HK-2 (cell line): ENCODE measurements at regions not wholly inside any gene's neighbourhood (a gene's known extent, or its start where the extent isn't known, plus 50 kb on each side); places are given as distances from the start of the nearest gene placed in this dataset.
A peak's percentile ranks its signal among the peaks of the same experiment; 100 is the strongest.

Experiments used
- DNase-seq: peaks from one replicate; pipeline ENCODE4 v3.0.0-alpha.2; 2018; ENCODE audit not compliant: unreplicated experiment

DNA sequence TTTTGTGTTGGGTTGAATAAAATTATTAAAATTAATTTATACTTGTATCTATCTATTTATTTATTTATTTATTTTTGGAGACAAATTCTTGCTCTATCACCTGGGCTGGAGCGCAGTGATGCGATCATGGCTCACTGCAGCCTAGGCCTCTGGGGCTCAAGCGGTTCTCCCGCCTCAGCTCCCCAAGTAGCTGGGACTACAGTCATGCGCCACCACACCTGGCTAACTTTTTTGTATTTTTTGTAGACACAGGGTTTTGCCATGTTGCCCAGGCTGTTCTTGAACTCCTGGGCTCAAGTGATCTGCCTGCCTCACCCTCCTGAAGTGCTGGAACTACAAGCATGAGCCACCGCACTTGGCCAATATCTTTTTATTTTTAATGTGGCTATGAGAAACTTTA, 134.7 kb upstream of the SPDL1 start:
- DNase-seq, result no peak

GRCh38 chr5:169445191-169445590, 138.4 kb upstream of the SPDL1 start:
- DNase-seq, result no peak

GRCh38 chr5:169442913-169443784, 140.4 kb upstream of the SPDL1 start:
- no peak for DNase-seq

- DNase-seq, result no peak
These were observed 141.1 kb upstream of the SPDL1 start for GRCh38 chr5:169442403-169442874.

- DNase-seq, result no peak
These were observed 139.3 kb upstream of the SLIT3 start for GRCh38 chr5:169440107-169440705.

DNA sequence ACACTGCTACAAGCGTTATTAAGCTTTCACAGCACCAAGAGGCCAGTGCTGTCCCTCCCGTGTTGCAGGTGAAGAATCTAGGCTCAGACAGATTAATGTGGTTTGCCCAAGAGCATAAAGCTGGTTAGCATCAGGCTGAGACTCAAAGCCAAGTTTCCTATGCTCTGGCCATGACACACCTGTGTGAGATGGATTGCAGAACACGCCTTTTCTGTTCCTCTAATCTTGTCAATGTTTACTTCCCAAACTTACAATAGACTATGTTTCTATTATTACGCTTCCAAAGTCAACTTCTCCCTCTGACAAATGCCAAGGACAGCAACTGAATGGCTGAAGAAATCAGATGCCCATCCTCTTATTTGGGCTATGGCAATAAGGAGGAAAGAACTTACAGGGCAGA, 138.4 kb upstream of the SLIT3 start:
- DNase-seq, result no peak

- DNase-seq, result no peak
These were observed 134.7 kb upstream of the SLIT3 start for GRCh38 chr5:169435506-169436229.

- DNase-seq, result no peak
These were observed 132.3 kb upstream of the SLIT3 start for GRCh38 chr5:169433221-169433651.

DNA sequence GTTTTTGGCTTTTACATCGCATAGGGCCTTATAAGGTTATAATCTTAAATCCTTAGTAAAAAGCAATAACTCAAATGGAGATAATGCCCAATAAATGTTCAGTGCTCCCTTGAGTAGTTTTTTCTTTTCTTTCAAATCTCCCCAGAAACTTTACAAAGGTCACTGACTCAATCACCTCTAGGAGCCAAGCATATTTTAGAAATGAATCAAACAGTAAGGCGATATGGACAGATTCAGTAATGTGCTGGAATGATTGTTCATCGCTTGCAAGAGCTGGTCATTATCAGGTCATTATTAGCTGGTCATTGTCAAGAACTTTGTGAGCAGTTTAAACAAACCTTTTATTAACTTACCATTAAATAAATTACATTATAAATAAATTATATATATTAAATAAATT, 130.4 kb upstream of the SLIT3 start:
- DNase-seq, result no peak

DNA sequence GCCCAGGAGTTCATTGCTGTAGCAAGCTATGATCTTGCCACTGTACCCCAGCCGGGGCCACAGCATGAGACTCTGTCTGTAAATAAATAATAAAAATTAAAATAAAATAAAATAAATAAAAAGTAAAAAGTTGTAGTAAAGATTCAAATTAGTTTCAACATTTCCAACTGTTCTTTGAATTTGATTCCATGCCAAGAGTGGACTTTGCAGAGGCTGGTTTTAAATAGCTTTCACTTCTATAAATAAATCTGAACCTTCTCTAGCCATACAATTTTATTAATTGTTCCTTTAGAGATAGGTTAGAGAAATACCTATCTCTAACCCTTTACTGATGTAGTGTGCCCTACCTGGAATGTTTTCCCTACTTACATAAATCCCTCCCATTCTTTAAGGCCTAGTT, 129.7 kb upstream of the SLIT3 start:
- DNase-seq, result no peak

DNA sequence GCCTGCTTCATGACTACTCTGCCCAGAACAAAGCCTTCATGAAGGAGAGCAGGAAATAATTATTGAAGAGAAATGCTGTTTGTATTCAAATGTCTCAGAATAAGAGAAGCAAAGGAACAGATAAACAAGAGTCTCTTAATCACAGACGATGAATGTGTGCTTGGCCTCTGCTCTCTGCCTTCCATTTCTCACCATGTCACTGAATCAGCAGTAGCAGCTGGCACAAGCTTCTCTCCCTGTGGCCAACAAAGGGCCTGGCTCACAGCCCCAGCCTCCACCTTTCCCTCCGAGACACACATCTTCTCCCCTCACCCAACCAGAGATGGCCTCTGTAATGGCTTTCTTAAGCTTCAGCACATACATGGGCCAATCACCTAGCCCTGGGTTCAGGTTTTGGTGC, 128.1 kb upstream of the SLIT3 start:
- DNase-seq, result no peak

GRCh38 chr5:169426784-169427183, 125.8 kb upstream of the SLIT3 start:
- DNase-seq, result no peak

DNA sequence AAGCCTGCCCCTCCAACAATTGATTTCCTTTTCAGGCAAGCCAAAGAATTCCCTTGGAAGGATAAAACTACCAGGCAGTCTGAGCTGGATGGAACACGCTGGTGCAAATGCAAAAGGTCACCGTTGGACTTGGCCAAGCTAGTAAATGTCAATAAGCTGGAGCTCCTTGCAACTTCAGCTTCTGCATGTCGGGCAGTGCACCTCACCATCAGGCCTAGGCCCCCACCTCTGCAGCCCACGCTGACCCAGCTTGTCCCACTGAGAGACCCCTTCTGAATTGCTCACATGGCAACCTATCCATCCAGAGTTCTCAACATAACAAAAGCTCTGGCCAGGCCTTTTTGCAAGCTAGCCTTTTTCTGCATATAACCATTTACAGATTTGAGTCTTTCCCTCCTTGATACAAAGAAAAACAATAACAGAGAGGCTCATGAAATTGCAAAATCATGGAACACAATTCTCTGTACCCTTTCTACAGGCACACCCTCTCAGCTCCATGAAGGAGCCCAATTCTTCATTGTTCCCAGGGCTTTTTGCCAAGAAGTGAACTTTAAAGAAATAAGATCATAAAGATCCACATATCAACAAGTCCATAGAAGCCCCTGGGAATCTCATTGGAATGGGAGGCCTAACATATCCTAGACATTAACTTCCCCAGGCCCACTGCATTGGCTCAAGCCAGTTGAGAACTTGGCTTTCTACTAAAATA, 123.9 kb upstream of the SLIT3 start:
- DNase-seq, result no peak

DNA sequence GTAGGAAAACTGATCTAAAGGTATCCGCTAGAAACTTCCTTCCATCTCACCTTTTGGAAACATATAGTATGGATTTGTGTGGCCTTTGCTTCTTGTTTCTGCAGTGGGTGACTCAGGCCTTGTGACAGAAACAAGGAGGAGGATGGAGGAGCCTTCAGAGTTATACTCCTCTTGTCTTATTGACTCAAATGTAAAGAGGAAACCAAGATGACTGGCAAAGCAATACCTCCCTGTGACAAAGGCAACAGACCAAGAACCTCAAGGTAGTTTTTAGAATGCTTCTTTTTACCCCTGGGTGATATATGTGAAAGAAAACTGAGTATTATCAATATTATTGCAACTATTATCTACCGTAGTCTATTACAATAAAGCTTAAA, 123.3 kb upstream of the SLIT3 start:
- DNase-seq, result no peak

DNA sequence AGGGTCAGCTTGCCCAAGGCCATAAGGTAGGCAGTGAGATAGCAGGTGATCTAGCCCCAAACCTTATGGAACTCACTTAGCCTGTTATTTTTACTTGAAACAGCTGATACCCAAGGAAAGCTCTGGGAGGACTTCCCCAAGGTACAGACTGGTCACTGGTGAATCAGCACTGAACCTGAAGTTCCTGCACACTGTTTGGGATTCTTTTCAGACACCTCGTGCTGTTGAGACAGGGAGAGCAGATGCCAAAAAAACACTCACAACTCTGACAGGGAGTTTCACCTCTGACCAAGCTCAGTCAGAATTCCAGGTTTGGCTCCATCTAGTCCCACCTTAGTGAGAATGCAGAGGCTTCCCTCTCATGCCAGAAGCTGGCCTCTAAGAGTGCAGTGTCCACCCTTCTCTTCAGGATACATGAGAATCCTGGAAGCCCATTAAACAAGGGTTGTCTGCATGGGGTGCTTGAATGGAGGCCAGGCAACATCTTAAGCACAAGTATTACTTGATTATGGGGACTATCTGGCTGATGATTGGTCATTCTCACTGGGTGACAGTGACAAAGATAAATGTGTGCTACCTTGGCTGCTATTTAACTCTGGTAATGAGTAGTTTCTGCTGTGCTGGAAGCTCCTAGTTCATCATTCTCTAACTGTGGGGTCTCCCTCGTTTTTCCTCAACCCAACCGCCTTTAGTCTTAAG, 122.8 kb upstream of the SLIT3 start:
- no peak for DNase-seq

GRCh38 chr5:169422087-169422486, 121.1 kb upstream of the SLIT3 start:
- no peak for DNase-seq

GRCh38 chr5:169421677-169422076, 120.7 kb upstream of the SLIT3 start:
- DNase-seq, result no peak

DNA sequence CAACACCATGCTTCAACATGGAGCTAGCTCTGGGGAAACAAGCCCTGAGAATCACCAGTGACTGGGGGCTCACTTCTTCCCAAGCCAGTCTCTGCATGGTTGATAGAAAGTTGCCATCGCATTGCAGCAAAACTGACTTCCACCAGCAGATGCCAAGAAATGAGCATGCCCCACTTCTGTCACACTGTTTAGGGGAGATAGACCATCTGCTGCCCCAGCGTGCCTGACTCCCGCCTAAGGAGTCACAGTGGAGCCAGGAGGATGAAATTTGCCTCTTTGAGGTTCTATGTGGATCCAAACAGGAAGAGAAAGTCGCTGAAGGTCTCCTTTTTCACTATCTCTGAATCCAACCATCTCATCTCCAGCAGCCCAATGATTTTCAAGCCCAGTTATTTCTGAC, 116.7 kb upstream of the SLIT3 start:
- no peak for DNase-seq

- peak; percentile 7 for DNase-seq
These were observed 115.8 kb upstream of the SLIT3 start for GRCh38 chr5:169416583-169417196.

DNA sequence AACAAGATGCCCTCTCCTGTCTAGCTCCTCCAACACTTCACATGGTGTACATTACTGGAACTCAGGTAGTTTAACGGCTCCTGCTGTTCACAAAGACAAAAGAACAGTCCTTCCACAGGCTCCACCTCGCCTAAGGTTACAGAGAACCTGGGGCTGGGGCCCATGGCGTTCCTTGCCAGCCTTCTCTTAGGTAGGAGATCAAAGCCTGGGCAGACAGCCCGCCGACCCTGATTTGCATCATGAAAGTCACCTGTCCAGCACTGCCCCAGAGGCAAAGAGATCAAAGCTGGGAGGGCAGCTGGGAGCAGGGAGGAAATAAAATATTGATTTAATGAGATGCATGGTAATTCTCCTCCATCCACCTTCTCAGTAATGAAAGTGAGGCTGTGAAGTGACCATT, 115.0 kb upstream of the SLIT3 start:
- DNase-seq, result no peak

- DNase-seq, result no peak
These were observed 114.4 kb upstream of the SLIT3 start for GRCh38 chr5:169415371-169415770.
